ENCODE measurements at regions not wholly inside any gene's neighbourhood (a gene's known extent, or its start where the extent isn't known, plus 50 kb on each side); places are given as distances from the start of the nearest gene placed in this dataset.

DNA sequence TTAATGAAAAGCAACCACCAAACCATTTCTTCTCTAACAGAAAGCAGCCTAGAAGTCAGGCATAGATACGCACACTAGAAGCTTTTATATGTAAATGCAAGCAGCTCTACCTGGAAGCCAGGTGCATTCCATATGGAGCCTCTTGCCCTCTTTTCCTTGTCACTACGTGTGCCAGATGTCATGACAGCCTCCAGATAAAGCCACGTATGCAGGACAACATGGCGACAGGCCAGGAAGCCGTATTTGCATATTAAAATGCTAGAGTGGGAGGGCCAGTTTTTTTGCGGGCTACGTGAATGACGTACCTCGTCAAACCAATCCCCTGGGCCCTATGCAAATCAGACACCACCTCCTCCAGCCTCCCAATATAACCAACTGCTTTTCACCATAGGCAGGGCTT, 308.1 kb upstream of the SPTLC3 start:
- no peak for FAIRE-seq
- DNase-seq (ENCODE audit: insufficient read length, low spot score) = no peak
- TF ChIP-seq POLR2AphosphoS5 (IDR thresholded peaks at IDR 0.05; ENCODE audit: low read depth, low read length) = no peak
- TF ChIP-seq PAX5 (IDR thresholded peaks at IDR 0.05; ENCODE audit: insufficient read depth, low read length, severe bottlenecking) = no peak
- no peak for TF ChIP-seq POU2F2 (IDR thresholded peaks at IDR 0.05; ENCODE audit: low read depth, low read length)
- TF ChIP-seq SPI1 (IDR thresholded peaks at IDR 0.05; ENCODE audit: low read depth, low read length) = no peak
- no peak for TF ChIP-seq POLR2A (IDR thresholded peaks at IDR 0.05; ENCODE audit: low read depth, low read length)
- TF ChIP-seq TAF1 (IDR thresholded peaks at IDR 0.05; ENCODE audit: low read depth, low read length) = no peak

DNA sequence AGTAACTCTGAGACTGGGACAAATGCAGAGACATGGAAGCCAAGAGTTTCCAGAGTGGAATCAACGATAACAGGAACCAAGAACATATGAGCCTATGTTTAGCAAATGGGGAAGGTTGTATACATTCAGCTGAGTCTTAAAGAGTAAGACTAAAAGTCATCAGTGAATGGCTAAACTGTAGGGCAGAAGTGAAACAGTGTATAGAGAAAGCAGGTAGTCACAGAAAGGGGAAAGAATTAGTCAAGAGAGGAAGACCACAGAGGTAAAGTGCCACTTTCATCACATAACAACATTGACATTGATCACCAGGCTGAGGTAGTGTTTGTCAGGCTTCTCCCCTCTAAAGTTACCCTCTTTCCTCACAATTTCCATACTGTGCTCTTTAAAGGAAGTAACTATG, 306.5 kb upstream of the SPTLC3 start:
- no peak for FAIRE-seq
- no peak for TF ChIP-seq POLR2A (IDR thresholded peaks at IDR 0.05; ENCODE audit: low read depth, low read length)
- TF ChIP-seq SPI1 (IDR thresholded peaks at IDR 0.05; ENCODE audit: low read depth, low read length) = peak; percentile 15; the same call in 1 of the 2 replicates
- no peak for TF ChIP-seq POU2F2 (IDR thresholded peaks at IDR 0.05; ENCODE audit: low read depth, low read length)
- TF ChIP-seq TAF1 (IDR thresholded peaks at IDR 0.05; ENCODE audit: low read depth, low read length) = no peak
- TF ChIP-seq PAX5 (IDR thresholded peaks at IDR 0.05; ENCODE audit: insufficient read depth, low read length, severe bottlenecking) = no peak
- no peak for TF ChIP-seq POLR2AphosphoS5 (IDR thresholded peaks at IDR 0.05; ENCODE audit: low read depth, low read length)
- no peak for DNase-seq (ENCODE audit: insufficient read length, low spot score)

DNA sequence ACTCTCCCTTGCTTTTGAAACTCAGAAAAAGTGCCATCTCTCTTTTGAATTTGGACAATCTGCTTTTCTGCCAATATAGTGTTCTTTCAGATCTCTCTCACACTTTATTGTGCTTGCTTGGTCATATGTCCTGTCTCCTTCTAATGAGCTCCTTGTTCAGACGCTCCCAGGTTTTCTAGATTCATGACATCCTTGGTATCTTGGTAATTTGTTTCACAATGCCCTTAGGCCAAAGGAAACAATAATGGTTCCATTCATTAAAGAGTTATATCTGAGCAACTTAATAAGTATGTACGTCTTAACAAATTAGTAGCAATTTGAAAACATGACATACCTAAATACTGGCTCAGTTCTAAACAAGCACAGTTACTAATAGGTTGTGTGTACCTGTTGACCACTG, 293.4 kb upstream of the SPTLC3 start:
- no peak for DNase-seq (ENCODE audit: insufficient read length, low spot score)
- FAIRE-seq = no peak
- TF ChIP-seq POLR2A (IDR thresholded peaks at IDR 0.05; ENCODE audit: low read depth, low read length) (no peak), PAX5 (IDR thresholded peaks at IDR 0.05; ENCODE audit: insufficient read depth, low read length, severe bottlenecking) (no peak), SPI1 (IDR thresholded peaks at IDR 0.05; ENCODE audit: low read depth, low read length) (no peak), TAF1 (IDR thresholded peaks at IDR 0.05; ENCODE audit: low read depth, low read length) (no peak), POLR2AphosphoS5 (IDR thresholded peaks at IDR 0.05; ENCODE audit: low read depth, low read length) (no peak), POU2F2 (IDR thresholded peaks at IDR 0.05; ENCODE audit: low read depth, low read length) (no peak)

GRCh38 chr20:12715991-12716680, 292.6 kb upstream of the SPTLC3 start:
- TF ChIP-seq POLR2A (IDR thresholded peaks at IDR 0.05; ENCODE audit: low read depth, low read length) (no peak), POU2F2 (IDR thresholded peaks at IDR 0.05; ENCODE audit: low read depth, low read length) (no peak), SPI1 (IDR thresholded peaks at IDR 0.05; ENCODE audit: low read depth, low read length) (no peak), TAF1 (IDR thresholded peaks at IDR 0.05; ENCODE audit: low read depth, low read length) (no peak), POLR2AphosphoS5 (IDR thresholded peaks at IDR 0.05; ENCODE audit: low read depth, low read length) (no peak), PAX5 (IDR thresholded peaks at IDR 0.05; ENCODE audit: insufficient read depth, low read length, severe bottlenecking) (no peak)
- FAIRE-seq (no peak), DNase-seq (ENCODE audit: insufficient read length, low spot score) (no peak)

GRCh38 chr20:12717061-12717460, 291.7 kb upstream of the SPTLC3 start:
- DNase-seq (ENCODE audit: insufficient read length, low spot score) (no peak), FAIRE-seq (no peak)
- no peak for TF ChIP-seq POLR2AphosphoS5 (IDR thresholded peaks at IDR 0.05; ENCODE audit: low read depth, low read length)
- no peak for TF ChIP-seq POU2F2 (IDR thresholded peaks at IDR 0.05; ENCODE audit: low read depth, low read length)
- TF ChIP-seq SPI1 (IDR thresholded peaks at IDR 0.05; ENCODE audit: low read depth, low read length) = no peak
- TF ChIP-seq PAX5 (IDR thresholded peaks at IDR 0.05; ENCODE audit: insufficient read depth, low read length, severe bottlenecking) = no peak

DNA sequence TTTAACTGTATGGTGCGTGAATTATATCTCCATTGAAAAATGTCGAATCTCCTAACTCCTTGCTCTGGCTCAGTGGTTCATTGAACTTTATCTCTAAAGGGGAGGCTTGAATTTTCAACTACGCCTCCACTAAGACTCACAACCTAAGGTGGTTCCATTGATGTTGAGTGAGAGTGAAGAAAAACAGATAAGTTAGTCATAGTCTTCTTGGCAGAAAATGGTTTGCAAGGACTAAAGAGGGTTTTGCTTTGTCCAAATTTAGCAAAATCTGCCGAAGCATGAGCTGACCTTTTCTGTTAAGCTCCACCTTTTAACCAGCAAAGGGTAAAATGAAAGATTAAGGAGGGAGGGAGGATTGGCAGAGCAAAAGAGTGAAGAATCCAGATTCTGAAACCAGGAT, 290.2 kb upstream of the SPTLC3 start:
- DNase-seq (ENCODE audit: insufficient read length, low spot score) (no peak), FAIRE-seq (no peak)
- TF ChIP-seq PAX5 (IDR thresholded peaks at IDR 0.05; ENCODE audit: insufficient read depth, low read length, severe bottlenecking) = no peak
- no peak for TF ChIP-seq TAF1 (IDR thresholded peaks at IDR 0.05; ENCODE audit: low read depth, low read length)

DNA sequence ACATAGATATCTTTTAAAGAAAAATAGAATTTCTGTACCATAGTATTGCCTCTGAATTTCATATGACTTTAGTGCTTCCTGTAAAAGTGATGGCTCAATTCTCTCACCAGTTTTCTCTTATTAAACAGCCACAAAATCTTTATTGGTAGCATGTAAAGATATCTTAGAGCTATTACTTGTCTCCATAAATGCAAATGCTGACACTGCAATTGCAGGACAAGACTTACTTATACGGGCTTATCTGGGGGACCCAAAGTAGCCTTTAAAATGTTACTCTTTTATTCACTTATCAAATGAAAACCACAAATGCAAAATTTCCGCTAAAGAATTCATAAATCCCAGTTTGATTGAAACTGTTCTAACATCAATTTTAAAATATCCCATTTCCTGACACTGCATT, 287.1 kb upstream of the SPTLC3 start:
- no peak for DNase-seq (ENCODE audit: insufficient read length, low spot score)
- no peak for FAIRE-seq
- TF ChIP-seq POU2F2 (IDR thresholded peaks at IDR 0.05; ENCODE audit: low read depth, low read length) (no peak), TAF1 (IDR thresholded peaks at IDR 0.05; ENCODE audit: low read depth, low read length) (no peak), SPI1 (IDR thresholded peaks at IDR 0.05; ENCODE audit: low read depth, low read length) (no peak), POLR2AphosphoS5 (IDR thresholded peaks at IDR 0.05; ENCODE audit: low read depth, low read length) (no peak), PAX5 (IDR thresholded peaks at IDR 0.05; ENCODE audit: insufficient read depth, low read length, severe bottlenecking) (no peak), POLR2A (IDR thresholded peaks at IDR 0.05; ENCODE audit: low read depth, low read length) (no peak)

DNA sequence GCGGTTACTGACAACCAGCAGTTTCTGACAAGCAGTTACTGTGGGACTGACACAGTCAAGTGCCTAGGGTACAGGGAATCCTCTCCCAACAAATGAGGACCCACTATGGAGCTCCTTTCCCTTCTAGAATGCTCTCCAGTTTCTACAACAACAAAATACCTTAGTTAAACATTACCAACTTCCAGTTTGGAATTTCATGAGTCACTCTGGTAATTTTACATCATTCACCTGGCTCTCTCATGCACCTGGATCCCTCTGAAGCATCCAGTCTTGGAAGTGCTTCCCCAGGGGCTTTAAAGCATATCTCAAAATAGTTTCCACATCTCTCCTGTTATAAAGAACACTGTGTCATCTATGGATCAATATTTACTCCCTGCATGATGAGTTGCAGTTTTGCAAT, 286.7 kb upstream of the SPTLC3 start:
- FAIRE-seq (no peak), DNase-seq (ENCODE audit: insufficient read length, low spot score) (no peak)
- TF ChIP-seq SPI1 (IDR thresholded peaks at IDR 0.05; ENCODE audit: low read depth, low read length) (no peak), POU2F2 (IDR thresholded peaks at IDR 0.05; ENCODE audit: low read depth, low read length) (no peak), TAF1 (IDR thresholded peaks at IDR 0.05; ENCODE audit: low read depth, low read length) (no peak), PAX5 (IDR thresholded peaks at IDR 0.05; ENCODE audit: insufficient read depth, low read length, severe bottlenecking) (no peak), POLR2A (IDR thresholded peaks at IDR 0.05; ENCODE audit: low read depth, low read length) (no peak), POLR2AphosphoS5 (IDR thresholded peaks at IDR 0.05; ENCODE audit: low read depth, low read length) (no peak)

DNA sequence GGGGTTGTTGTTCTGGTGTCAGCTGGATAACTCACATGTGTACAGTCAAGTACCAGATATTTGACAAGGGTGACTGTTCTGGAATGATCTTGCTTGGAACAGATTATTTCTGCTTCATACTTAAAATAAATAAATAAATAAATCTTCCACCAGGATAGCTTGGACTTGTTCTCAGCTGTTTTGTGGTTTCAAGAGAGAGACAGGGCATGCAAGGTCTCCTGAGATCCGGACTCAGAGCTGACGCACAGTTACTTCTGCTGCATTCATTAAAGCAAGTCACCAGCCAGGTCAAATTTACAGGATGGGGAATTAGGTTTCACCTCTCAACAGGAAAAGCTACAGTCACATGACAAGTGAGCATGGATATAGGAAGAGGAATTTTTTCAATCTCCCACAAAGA, 285.0 kb upstream of the SPTLC3 start:
- no peak for FAIRE-seq
- TF ChIP-seq PAX5 (IDR thresholded peaks at IDR 0.05; ENCODE audit: insufficient read depth, low read length, severe bottlenecking) (no peak), POLR2A (IDR thresholded peaks at IDR 0.05; ENCODE audit: low read depth, low read length) (no peak), POLR2AphosphoS5 (IDR thresholded peaks at IDR 0.05; ENCODE audit: low read depth, low read length) (no peak), TAF1 (IDR thresholded peaks at IDR 0.05; ENCODE audit: low read depth, low read length) (no peak), SPI1 (IDR thresholded peaks at IDR 0.05; ENCODE audit: low read depth, low read length) (no peak), POU2F2 (IDR thresholded peaks at IDR 0.05; ENCODE audit: low read depth, low read length) (no peak)
- no peak for DNase-seq (ENCODE audit: insufficient read length, low spot score)

DNA sequence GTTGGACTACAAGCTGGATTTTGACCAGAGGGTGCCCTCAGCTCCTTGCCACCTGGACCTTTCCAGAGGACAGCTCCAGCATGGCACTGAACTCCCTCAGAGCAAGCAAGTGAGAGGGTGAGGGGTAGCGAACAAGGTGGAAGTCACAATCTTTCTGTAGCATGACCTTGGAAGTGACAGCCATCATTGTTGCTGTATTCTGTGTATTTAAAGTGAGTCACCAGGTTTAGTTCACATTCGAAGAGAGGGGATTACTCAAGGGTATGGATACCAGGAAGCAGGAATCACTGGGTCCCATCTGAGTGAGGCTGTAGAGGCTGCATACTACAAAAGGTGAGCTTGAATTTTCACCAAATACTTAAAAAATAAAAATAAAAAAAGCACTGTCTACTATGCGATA, 280.0 kb upstream of the SPTLC3 start:
- FAIRE-seq (no peak), DNase-seq (ENCODE audit: insufficient read length, low spot score) (no peak)
- no peak for TF ChIP-seq POU2F2 (IDR thresholded peaks at IDR 0.05; ENCODE audit: low read depth, low read length)
- no peak for TF ChIP-seq PAX5 (IDR thresholded peaks at IDR 0.05; ENCODE audit: insufficient read depth, low read length, severe bottlenecking)
- no peak for TF ChIP-seq POLR2AphosphoS5 (IDR thresholded peaks at IDR 0.05; ENCODE audit: low read depth, low read length)
- TF ChIP-seq TAF1 (IDR thresholded peaks at IDR 0.05; ENCODE audit: low read depth, low read length) = no peak
- TF ChIP-seq SPI1 (IDR thresholded peaks at IDR 0.05; ENCODE audit: low read depth, low read length) = no peak
- TF ChIP-seq POLR2A (IDR thresholded peaks at IDR 0.05; ENCODE audit: low read depth, low read length) = no peak

Measured in GM12891 (cell line).